HUES64 (cell line): ENCODE measurements at regions not wholly inside any gene's neighbourhood (a gene's known extent, or its start where the extent isn't known, plus 50 kb on each side); places are given as distances from the start of the nearest gene placed in this dataset.
A peak's percentile ranks its signal among the peaks of the same experiment; 100 is the strongest.

Experiments used
- H3K27ac ChIP-seq: 2 replicates; pipeline ENCODE4 v1.7.0; 2013; ENCODE audit warnings: low read depth, low read length, inconsistent platforms
- H3K27me3 ChIP-seq: 2 replicates; pipeline ENCODE4 v1.6.1; 2013; ENCODE audit warnings: mild to moderate bottlenecking, low read length; ENCODE audit not compliant: insufficient read depth
- H3K36me3 ChIP-seq: 2 replicates; pipeline ENCODE4 v1.6.1; 2013; ENCODE audit warnings: mild to moderate bottlenecking, low read length; ENCODE audit not compliant: insufficient read depth
- H3K4me1 ChIP-seq: 2 replicates; pipeline ENCODE4 v1.6.1; 2013; ENCODE audit warnings: mild to moderate bottlenecking, low read length, moderate library complexity; ENCODE audit not compliant: insufficient read depth
- H3K4me3 ChIP-seq: 2 replicates; pipeline ENCODE4 v1.5.1; 2013; ENCODE audit warnings: mild to moderate bottlenecking, low read length, moderate library complexity
- H3K9ac ChIP-seq: 2 replicates; pipeline ENCODE4 v1.6.1; 2013; ENCODE audit warnings: mild to moderate bottlenecking, low read depth, low read length
- H3K9me3 ChIP-seq: 2 replicates; pipeline ENCODE4 v1.6.1; 2013; ENCODE audit warnings: low read depth, low read length; ENCODE audit not compliant: insufficient read depth
- WGBS: fragments of 150-250, 120-280 bp; methylation state at CpG from one replicate; pipeline ENCODE4 v1.1.7; 2013; ENCODE audit warnings: missing lambda C conversion rate; 5-methylcytosine and 5-hydroxymethylcytosine counted together

DNA sequence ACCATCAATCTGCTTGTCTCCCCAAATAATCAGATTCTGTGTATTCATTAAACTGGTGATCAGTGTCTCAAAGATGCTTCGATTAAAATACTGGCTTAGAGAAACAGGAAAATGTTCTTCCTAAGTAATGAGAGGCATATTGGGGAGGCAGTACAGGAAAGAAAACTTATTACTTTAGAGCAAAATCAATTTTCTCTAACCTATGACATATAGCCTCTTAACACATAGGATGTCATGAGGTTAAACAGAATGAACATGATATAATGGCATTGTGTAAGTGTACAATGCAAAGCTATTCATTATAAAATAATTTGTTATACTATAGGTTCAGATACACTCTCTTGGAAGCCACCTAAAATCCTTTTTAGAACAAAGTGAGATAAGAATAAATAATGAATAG is 819.3 kb downstream of the KCNJ2 start:
- Histone ChIP-seq H3K9ac (no peak overlapping the region; the same call in 1 of the 2 replicates), H3K9me3 (peaks cover 26% of the 10 kb centered on the region), H3K36me3 (no peaks in the 10 kb centered on the region), H3K4me1 (peaks cover 31% of the 10 kb centered on the region), H3K27ac (peak overlapping the region; percentile 89), H3K27me3 (no peaks in the 10 kb centered on the region), H3K4me3 (no peak overlapping the region)
- WGBS = 88% methylated on average over 1 of the region's 1 CpG

DNA sequence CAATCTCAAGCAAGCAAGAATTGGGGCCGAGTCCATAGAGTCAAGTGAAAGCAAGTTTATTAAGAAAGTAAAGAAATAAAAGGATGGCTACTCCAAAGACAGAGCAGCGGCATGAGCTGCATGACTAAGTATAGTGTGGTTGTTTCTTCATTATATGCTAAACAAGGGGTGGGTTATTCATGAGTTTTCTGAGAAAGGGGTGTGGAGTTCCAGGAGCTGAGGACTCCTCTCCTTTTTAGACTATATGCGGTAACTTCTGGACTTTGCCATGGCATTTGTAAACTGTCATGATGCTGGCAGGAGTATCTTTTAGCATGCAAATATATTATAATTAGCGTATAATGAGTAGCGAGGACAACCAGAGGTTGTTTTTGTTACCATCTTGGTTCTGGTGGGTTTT is 819.9 kb downstream of the KCNJ2 start:
- no peaks in the 10 kb centered on the region for H3K36me3 ChIP-seq
- H3K4me3 ChIP-seq = no peak overlapping the region
- H3K27me3 ChIP-seq = no peaks in the 10 kb centered on the region
- H3K9me3 ChIP-seq = peaks cover 19% of the 10 kb centered on the region
- no peak overlapping the region for H3K27ac ChIP-seq
- no peak overlapping the region for H3K9ac ChIP-seq
- 90% methylated on average over 5 of the region's 5 CpGs for WGBS
- H3K4me1 ChIP-seq = peaks cover 31% of the 10 kb centered on the region

DNA sequence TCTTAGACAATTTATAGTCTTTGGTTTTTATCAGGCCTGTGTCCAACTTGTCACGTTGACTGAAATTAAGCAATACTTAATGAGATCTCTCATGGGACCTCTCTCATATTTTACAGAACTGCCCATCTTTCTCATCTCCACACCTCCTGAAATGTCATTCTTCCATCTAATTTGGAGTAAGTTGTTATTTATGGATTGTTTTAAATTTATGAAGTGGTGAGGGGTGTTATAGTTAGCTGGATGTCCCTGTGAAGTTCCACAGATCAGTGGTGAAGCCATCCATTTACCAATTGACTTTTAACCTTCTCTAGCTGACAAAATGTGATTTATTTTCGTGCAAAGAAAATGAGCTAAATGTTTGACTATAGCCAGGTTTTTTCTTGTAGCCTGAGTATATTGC is 824.9 kb downstream of the KCNJ2 start:
- no peaks in the 10 kb centered on the region for H3K36me3 ChIP-seq
- H3K9ac ChIP-seq = no peak overlapping the region
- H3K27ac ChIP-seq = no peak overlapping the region
- no peaks in the 10 kb centered on the region for H3K27me3 ChIP-seq
- 0 out of 2 replicates have a peak, but pooled peaks cover 6% of the 10 kb centered on the region for H3K9me3 ChIP-seq
- 94% methylated on average over 2 of the region's 2 CpGs for WGBS
- peaks cover under 1% of the 10 kb centered on the region; the same call in 1 of the 2 replicates for H3K4me1 ChIP-seq
- H3K4me3 ChIP-seq = no peak overlapping the region

DNA sequence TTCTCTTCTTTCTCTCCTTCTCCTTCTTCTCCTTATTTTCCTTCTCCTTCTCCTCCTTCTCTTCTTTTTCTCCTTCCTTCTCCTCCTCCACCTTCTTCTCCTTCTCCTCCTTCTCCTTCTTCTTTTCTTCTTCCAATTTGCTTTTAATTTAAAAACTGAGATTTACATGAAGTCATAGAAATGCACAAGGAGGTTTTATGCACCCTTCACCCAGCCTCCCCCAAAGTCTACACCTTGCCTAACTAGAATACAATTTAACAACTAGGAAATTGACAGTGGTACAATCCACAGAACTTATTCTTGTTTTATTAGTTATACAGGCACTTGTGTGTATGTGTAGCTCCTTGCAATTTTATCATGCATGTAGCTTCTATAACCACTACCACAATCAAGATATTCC is 826.7 kb downstream of the KCNJ2 start:
- Histone ChIP-seq H3K4me3 (no peak overlapping the region), H3K4me1 (no peaks in the 10 kb centered on the region), H3K9me3 (0 out of 2 replicates have a peak, but pooled peaks cover 6% of the 10 kb centered on the region), H3K27ac (no peak overlapping the region), H3K36me3 (no peaks in the 10 kb centered on the region), H3K27me3 (no peaks in the 10 kb centered on the region), H3K9ac (no peak overlapping the region)

DNA sequence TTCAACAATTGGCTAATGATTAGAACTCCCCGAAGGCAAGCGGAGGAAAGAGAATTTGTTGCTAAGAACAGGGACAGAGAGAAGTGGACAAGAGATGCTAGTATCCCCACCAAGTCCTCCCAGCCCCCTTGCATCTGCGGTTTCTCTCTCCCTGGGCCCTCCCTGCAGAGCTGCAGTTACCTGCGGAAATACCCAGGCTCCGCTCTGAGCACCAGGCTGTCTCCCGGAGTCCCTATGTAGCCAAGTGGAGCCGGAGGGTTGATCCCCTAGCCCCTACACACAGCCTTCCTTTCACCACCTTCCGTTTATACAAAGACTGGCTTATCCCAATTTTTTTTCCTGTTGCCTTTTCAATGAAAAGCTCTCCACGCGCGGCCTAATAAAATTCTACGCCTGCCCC is 834.4 kb downstream of the KCNJ2 start:
- WGBS = 82% methylated on average over 12 of the region's 12 CpGs
- Histone ChIP-seq H3K4me3 (no peak overlapping the region), H3K9me3 (no peaks in the 10 kb centered on the region), H3K4me1 (peaks cover 3% of the 10 kb centered on the region; the same call in 1 of the 2 replicates), H3K27me3 (no peaks in the 10 kb centered on the region), H3K9ac (no peak overlapping the region), H3K36me3 (no peaks in the 10 kb centered on the region), H3K27ac (no peak overlapping the region)

DNA sequence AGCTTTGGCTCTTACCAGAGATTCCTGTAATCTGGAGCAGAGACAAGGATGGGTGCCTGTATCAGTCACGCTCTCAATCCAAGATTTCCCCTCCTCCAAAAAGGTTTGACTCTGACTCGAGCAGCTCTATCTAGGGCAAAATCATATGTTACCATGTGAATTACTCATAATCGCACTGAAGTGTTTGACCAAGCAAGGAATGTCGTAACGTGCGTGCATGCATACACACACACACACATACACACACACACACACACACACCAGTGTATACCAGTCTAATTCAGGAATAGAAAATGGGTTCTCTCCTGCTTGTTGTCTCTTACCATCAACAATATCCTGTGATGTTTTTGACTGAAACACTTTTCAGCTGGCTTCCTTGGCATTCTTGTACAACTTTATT is 835.1 kb downstream of the KCNJ2 start:
- WGBS = 93% methylated on average over 6 of the region's 6 CpGs
- Histone ChIP-seq H3K9me3 (no peaks in the 10 kb centered on the region), H3K4me1 (peaks cover 3% of the 10 kb centered on the region; the same call in 1 of the 2 replicates), H3K4me3 (no peak overlapping the region), H3K36me3 (no peaks in the 10 kb centered on the region), H3K9ac (no peak overlapping the region), H3K27ac (no peak overlapping the region), H3K27me3 (no peaks in the 10 kb centered on the region)

DNA sequence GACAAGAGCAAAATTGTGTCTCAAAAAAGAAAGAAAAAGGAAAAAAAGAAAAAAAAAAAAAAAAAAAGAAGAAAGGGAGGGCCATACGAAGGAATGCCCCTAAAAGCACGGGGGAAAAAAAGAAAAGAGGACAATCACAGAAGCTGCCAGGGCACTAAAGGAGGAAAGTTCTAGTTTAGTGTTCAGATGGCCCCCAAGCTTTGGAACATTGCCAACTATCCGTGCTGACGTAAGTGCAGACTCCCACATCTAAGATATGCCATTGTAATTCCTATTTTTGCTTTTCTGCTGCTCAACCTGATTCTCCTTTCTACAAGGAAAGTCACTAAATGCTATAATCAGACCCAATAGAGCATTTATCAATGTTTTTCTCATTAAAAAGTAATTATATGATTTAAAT is 842.1 kb downstream of the KCNJ2 start:
- Histone ChIP-seq H3K36me3 (no peaks in the 10 kb centered on the region), H3K4me1 (no peaks in the 10 kb centered on the region), H3K9ac (no peak overlapping the region), H3K4me3 (no peak overlapping the region), H3K27me3 (no peaks in the 10 kb centered on the region), H3K27ac (no peak overlapping the region), H3K9me3 (no peaks in the 10 kb centered on the region)
- WGBS = 73% methylated on average over 4 of the region's 4 CpGs

DNA sequence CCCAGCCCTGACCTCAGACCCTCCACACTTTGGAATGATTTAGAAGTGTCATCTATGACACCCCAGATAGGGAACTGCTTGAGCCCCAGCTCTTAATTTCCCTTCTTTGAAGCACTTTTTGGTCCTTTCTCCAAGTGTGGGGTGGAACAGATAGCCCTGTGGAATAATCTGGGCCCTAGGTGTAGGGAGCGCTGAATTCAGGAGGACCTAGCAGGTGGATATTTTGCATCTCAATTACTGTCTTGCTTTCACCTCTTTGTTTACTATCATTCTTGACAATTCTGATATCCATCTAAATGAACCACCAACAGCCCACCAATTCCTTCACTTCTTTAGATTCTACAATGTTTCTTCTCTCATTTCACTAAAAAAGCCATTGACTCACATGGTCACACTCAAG is 850.4 kb downstream of the KCNJ2 start:
- Histone ChIP-seq H3K27me3 (no peaks in the 10 kb centered on the region), H3K27ac (no peak overlapping the region), H3K36me3 (no peaks in the 10 kb centered on the region), H3K4me1 (peaks cover 25% of the 10 kb centered on the region), H3K4me3 (no peak overlapping the region), H3K9ac (no peak overlapping the region), H3K9me3 (0 out of 2 replicates have a peak, but pooled peaks cover 4% of the 10 kb centered on the region)
- 76% methylated on average over 1 of the region's 1 CpG for WGBS

DNA sequence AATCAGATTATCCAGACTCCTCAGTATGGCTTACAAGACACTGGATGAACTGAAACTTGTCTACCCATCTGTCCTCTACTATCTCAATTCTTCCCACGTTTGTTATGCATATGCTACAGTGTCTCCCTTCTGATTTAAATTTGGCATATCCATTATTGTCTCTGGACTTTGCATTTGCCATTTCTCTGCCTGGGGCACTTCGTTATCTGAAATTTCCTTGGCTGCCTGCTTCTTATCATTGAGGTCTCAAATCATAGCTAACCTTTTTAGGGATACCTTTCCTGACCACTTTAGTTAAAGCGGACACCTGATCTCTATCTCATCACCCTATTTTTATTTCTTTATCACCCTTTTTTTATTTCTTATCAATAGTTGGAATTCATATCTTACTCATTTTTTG is 853.4 kb downstream of the KCNJ2 start:
- H3K27me3 ChIP-seq = peaks cover 11% of the 10 kb centered on the region; the same call in 1 of the 2 replicates
- no peak overlapping the region for H3K9ac ChIP-seq
- H3K27ac ChIP-seq = no peak overlapping the region
- H3K4me1 ChIP-seq = peaks cover 25% of the 10 kb centered on the region
- no peak overlapping the region for H3K4me3 ChIP-seq
- 91% methylated on average over 3 of the region's 3 CpGs for WGBS
- 0 out of 2 replicates have a peak, but pooled peaks cover 4% of the 10 kb centered on the region for H3K9me3 ChIP-seq
- H3K36me3 ChIP-seq = no peaks in the 10 kb centered on the region

DNA sequence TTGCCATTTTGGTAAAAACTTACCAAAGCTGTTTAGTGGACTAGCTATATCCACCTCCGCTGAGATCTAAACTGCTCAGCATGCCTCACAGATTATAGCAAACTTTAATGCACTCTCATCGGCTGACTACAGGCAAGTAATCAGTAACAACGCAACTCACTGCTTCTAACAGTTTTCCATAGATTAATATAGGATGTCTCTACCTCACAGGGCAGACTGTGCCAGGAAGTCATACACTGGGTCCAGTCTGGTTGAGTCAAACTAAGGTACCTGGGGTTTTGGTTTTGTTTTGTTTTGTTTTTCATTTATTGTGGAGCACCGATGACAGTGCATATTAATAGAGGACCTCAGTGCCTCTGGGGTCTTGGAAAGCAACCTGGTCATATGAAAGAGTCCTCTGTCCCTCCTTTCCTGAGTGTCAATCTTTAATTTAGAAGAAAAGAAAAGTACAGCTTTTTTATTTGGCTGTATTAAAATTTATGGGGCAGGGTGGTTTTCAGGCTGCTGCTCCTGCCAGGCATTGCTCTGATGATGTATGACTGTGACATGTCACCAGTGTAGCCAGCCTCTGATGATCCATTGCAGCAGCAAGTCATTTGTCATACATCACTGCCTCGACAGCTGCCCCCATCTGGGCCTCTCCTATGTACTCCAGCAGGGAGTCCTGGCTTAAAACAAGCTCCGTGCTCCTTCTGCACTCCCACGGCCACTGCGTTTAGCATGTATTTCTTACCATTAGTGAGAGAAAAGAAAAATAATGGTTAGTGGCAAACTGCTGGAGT is 854.1 kb downstream of the KCNJ2 start:
- Histone ChIP-seq H3K36me3 (no peaks in the 10 kb centered on the region), H3K27me3 (peaks cover 16% of the 10 kb centered on the region; the same call in 1 of the 2 replicates), H3K4me1 (peaks cover 25% of the 10 kb centered on the region), H3K27ac (no peak overlapping the region), H3K9ac (no peak overlapping the region), H3K9me3 (0 out of 2 replicates have a peak, but pooled peaks cover 4% of the 10 kb centered on the region), H3K4me3 (no peak overlapping the region)
- WGBS = 68% methylated on average over 8 of the region's 8 CpGs

DNA sequence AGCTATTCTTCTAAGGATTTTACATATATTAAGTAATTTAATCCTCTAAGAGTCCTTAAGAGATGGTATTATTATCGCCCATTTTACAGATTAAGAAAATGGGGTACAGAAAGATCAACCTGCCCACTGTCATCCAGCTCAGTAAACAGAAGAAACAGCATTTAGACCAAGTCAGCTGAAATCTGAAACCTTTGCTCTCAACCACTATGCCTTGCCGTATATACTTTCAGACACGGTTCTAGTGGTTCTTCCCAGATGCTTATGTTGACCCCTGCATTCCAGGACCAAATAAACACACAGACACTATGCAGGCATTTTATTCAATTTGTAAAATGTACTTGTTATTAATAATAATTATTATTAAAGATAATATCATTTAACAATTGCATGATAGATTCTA is 854.8 kb downstream of the KCNJ2 start:
- Histone ChIP-seq H3K27ac (no peak overlapping the region), H3K4me1 (peaks cover 25% of the 10 kb centered on the region), H3K9me3 (0 out of 2 replicates have a peak, but pooled peaks cover 4% of the 10 kb centered on the region), H3K9ac (no peak overlapping the region), H3K27me3 (peaks cover 19% of the 10 kb centered on the region), H3K4me3 (no peak overlapping the region), H3K36me3 (no peaks in the 10 kb centered on the region)
- WGBS = 74% methylated on average over 3 of the region's 3 CpGs
